ENCODE measurements at regions not wholly inside any gene's neighbourhood (a gene's known extent, or its start where the extent isn't known, plus 50 kb on each side); places are given as distances from the start of the nearest gene placed in this dataset.

GRCh38 chrX:55867181-55867651, 149.7 kb downstream of the RRAGB start:
- TF ChIP-seq CTCF (conservative IDR thresholded peaks at IDR 0.05) (no peak), ZFX (IDR thresholded peaks at IDR 0.05) (no peak)
